Esophagus (tissue), 2 donors: ENCODE measurements at regions not wholly inside any gene's neighbourhood (a gene's known extent, or its start where the extent isn't known, plus 50 kb on each side); places are given as distances from the start of the nearest gene placed in this dataset.
"Not testable (repeated sequence)": the region's sequence is repeated elsewhere in the genome, so short reads cannot be mapped to it uniquely, and the experiment has no call there.

Experiments used
- H3K27ac ChIP-seq, 2 donors: one replicate each; pipeline ENCODE4 v1.5.1; 2013; ENCODE audit warnings: low read depth in 2 of 2, mild to moderate bottlenecking in 2 of 2, inconsistent platforms in 1 of 2, low read length in 1 of 2, moderate library complexity in 1 of 2
- H3K27me3 ChIP-seq, 2 donors: one replicate each; pipeline ENCODE4 v1.6.1; 2013; ENCODE audit warnings: low read length in 2 of 2, control low read depth in 1 of 2, mild to moderate bottlenecking in 1 of 2; ENCODE audit not compliant: insufficient read depth in 2 of 2, control insufficient read depth in 1 of 2
- H3K36me3 ChIP-seq, 2 donors: one replicate each; pipeline ENCODE4 v1.6.1; 2013; ENCODE audit warnings: low read length in 1 of 2; ENCODE audit not compliant: control insufficient read depth in 2 of 2, insufficient read depth in 2 of 2
- H3K4me1 ChIP-seq, 2 donors: one replicate each; pipeline ENCODE4 v1.6.1; 2013; ENCODE audit warnings: low read length in 1 of 2; ENCODE audit not compliant: control insufficient read depth in 2 of 2, insufficient read depth in 2 of 2
- H3K4me3 ChIP-seq, 2 donors: one replicate each; pipeline ENCODE4 v1.5.1; 2013; ENCODE audit warnings: low read length in 2 of 2, mild to moderate bottlenecking in 2 of 2, low read depth in 1 of 2, moderate library complexity in 1 of 2
- H3K9me3 ChIP-seq, 2 donors: one replicate each; pipeline ENCODE4 v1.6.1; 2013; ENCODE audit warnings: mild to moderate bottlenecking in 2 of 2, low read depth in 1 of 2, low read length in 1 of 2, moderate library complexity in 1 of 2; ENCODE audit not compliant: control insufficient read depth in 2 of 2, insufficient read depth in 1 of 2
- WGBS, 2 donors: extraction: QIAGEN DNeasy Blood & Tissue Kit; methylation state at CpG; one replicate each; pipeline ENCODE4 v1.1.7; 2013; 5-methylcytosine and 5-hydroxymethylcytosine counted together
- donor health status: healthy with polysubstance abuse.
- donor health status: Bipolar disorder and iron deficiency.

- not testable (repeated sequence) for H3K36me3 ChIP-seq, H3K27me3 ChIP-seq, H3K4me3 ChIP-seq, H3K27ac ChIP-seq, H3K9me3 ChIP-seq, H3K4me1 ChIP-seq
- WGBS, 2 donors: 94 to 96% methylated on average over 27 of the region's 27 CpGs
Observed at GRCh38 chr6:19612672-19613466, 224.3 kb upstream of the ID4 start.

- Histone ChIP-seq H3K27me3 (no peaks in the 10 kb centered on the region), H3K36me3 (no peaks in the 10 kb centered on the region), H3K4me3 (no peak overlapping the region), H3K27ac (no peak overlapping the region), H3K4me1 (no peaks in the 10 kb centered on the region), H3K9me3 (peaks cover 5 to 6% of the 10 kb centered on the region in 2 donors)
- 86 to 88% methylated on average over 5 of the region's 5 CpGs for WGBS, 2 donors
Observed at GRCh38 chr6:19613678-19614077, 223.5 kb upstream of the ID4 start.

- peaks cover 3 to 5% of the 10 kb centered on the region in 2 donors for H3K9me3 ChIP-seq
- no peaks in the 10 kb centered on the region for H3K4me1 ChIP-seq
- no peaks in the 10 kb centered on the region for H3K36me3 ChIP-seq
- H3K4me3 ChIP-seq: no peak overlapping the region
- no peak overlapping the region for H3K27ac ChIP-seq
- H3K27me3 ChIP-seq: no peaks in the 10 kb centered on the region
Observed at GRCh38 chr6:19616022-19616421, 221.1 kb upstream of the ID4 start.

- no peak overlapping the region for H3K4me3 ChIP-seq
- 62 to 68% methylated on average over 5 of the region's 5 CpGs for WGBS, 2 donors
- peaks cover 0 to 3% of the 10 kb centered on the region in 2 donors for H3K36me3 ChIP-seq
- H3K27me3 ChIP-seq: no peaks in the 10 kb centered on the region
- H3K4me1 ChIP-seq: no peaks in the 10 kb centered on the region
- no peak overlapping the region for H3K27ac ChIP-seq
- no peaks in the 10 kb centered on the region for H3K9me3 ChIP-seq
Observed at GRCh38 chr6:19632230-19632629, 204.9 kb upstream of the ID4 start.

GRCh38 chr6:19632786-19633185 is 204.4 kb upstream of the ID4 start:
- no peaks in the 10 kb centered on the region for H3K9me3 ChIP-seq
- no peak overlapping the region for H3K4me3 ChIP-seq
- H3K27ac ChIP-seq: no peak overlapping the region
- 34 to 59% methylated on average over 3 of the region's 3 CpGs for WGBS, 2 donors
- H3K27me3 ChIP-seq: no peaks in the 10 kb centered on the region
- no peaks in the 10 kb centered on the region for H3K4me1 ChIP-seq
- H3K36me3 ChIP-seq: peaks cover 0 to 3% of the 10 kb centered on the region in 2 donors

- 94 to 95% methylated on average over 2 of the region's 2 CpGs for WGBS, 2 donors
- H3K4me1 ChIP-seq: no peaks in the 10 kb centered on the region
- H3K27ac ChIP-seq: no peak overlapping the region
- peaks cover 0 to 3% of the 10 kb centered on the region in 2 donors for H3K36me3 ChIP-seq
- H3K9me3 ChIP-seq: no peaks in the 10 kb centered on the region
- no peak overlapping the region for H3K4me3 ChIP-seq
- no peaks in the 10 kb centered on the region for H3K27me3 ChIP-seq
Observed at GRCh38 chr6:19635728-19636127, 201.4 kb upstream of the ID4 start.

- Histone ChIP-seq H3K9me3 (no peaks in the 10 kb centered on the region), H3K36me3 (peaks cover 0 to 3% of the 10 kb centered on the region in 2 donors), H3K4me3 (no peak overlapping the region), H3K27ac (no peak overlapping the region), H3K4me1 (no peaks in the 10 kb centered on the region), H3K27me3 (no peaks in the 10 kb centered on the region)
- 83 to 86% methylated on average over 1 of the region's 1 CpG for WGBS, 2 donors
Observed at GRCh38 chr6:19637010-19637409, 200.2 kb upstream of the ID4 start.

- no peak overlapping the region for H3K4me3 ChIP-seq
- H3K4me1 ChIP-seq: no peaks in the 10 kb centered on the region
- peaks cover 0 to 1% of the 10 kb centered on the region in 2 donors for H3K36me3 ChIP-seq
- no peaks in the 10 kb centered on the region for H3K27me3 ChIP-seq
- no peaks in the 10 kb centered on the region for H3K9me3 ChIP-seq
- WGBS, 2 donors: 91 to 96% methylated on average over 8 to 9 of the region's 9 CpGs
- no peak overlapping the region for H3K27ac ChIP-seq
Observed at GRCh38 chr6:19638931-19639330, 198.2 kb upstream of the ID4 start.

- Histone ChIP-seq H3K36me3 (no peaks in the 10 kb centered on the region), H3K4me1 (no peaks in the 10 kb centered on the region), H3K4me3 (no peak overlapping the region), H3K9me3 (no peaks in the 10 kb centered on the region), H3K27ac (no peak overlapping the region), H3K27me3 (no peaks in the 10 kb centered on the region)
- WGBS, 2 donors: 76 to 79% methylated on average over 2 of the region's 2 CpGs
Observed at GRCh38 chr6:19643287-19643686, 193.9 kb upstream of the ID4 start.

- no peaks in the 10 kb centered on the region for H3K36me3 ChIP-seq
- H3K9me3 ChIP-seq: no peaks in the 10 kb centered on the region
- no peak overlapping the region for H3K4me3 ChIP-seq
- H3K4me1 ChIP-seq: no peaks in the 10 kb centered on the region
- H3K27ac ChIP-seq: no peak overlapping the region
- 58 to 65% methylated on average over 2 of the region's 2 CpGs for WGBS, 2 donors
- no peaks in the 10 kb centered on the region for H3K27me3 ChIP-seq
Observed at GRCh38 chr6:19643713-19644112, 193.5 kb upstream of the ID4 start.
